SU-DHL-6 (cell line): ENCODE measurements at regions not wholly inside any gene's neighbourhood (a gene's known extent, or its start where the extent isn't known, plus 50 kb on each side); places are given as distances from the start of the nearest gene placed in this dataset.

Experiments used
- CTCF ChIP-seq: fragments of 200-600 bp; sonication (generic); IDR thresholded peaks from one replicate; pipeline ENCODE4 v1.5.1; 2017; ENCODE audit warnings: antibody characterized with exemption, mild to moderate bottlenecking, low read length, moderate library complexity; ENCODE audit not compliant: insufficient read depth, poor library complexity, severe bottlenecking
- EZH2phosphoT487 ChIP-seq: fragments of 200-600 bp; sonication (generic), shearing (Covaris generic); conservative IDR thresholded peaks from 2 replicates; pipeline ENCODE4 v1.6.1; 2018; ENCODE audit warnings: mild to moderate bottlenecking, antibody characterized with exemption, low read length, moderate library complexity, mixed read lengths

GRCh38 chr15:96837241-96837970 lies 506.9 kb downstream of the NR2F2 start:
- TF ChIP-seq EZH2phosphoT487 (no peak), CTCF (no peak)
